Endodermal cell (in vitro differentiated cells): ENCODE measurements at regions not wholly inside any gene's neighbourhood (a gene's known extent, or its start where the extent isn't known, plus 50 kb on each side); places are given as distances from the start of the nearest gene placed in this dataset.

Experiments
- DNase-seq: peaks from one replicate; pipeline ENCODE4 v3.0.0-alpha.2; 2017
- H3K27ac ChIP-seq: 2 replicates; pipeline ENCODE4 v1.5.1; 2013; ENCODE audit warnings: mild to moderate bottlenecking, low read depth, low read length, moderate library complexity
- H3K27me3 ChIP-seq: 2 replicates; pipeline ENCODE4 v1.6.1; 2013; ENCODE audit warnings: mild to moderate bottlenecking, low read length, moderate library complexity; ENCODE audit not compliant: insufficient read depth, control insufficient read depth, poor library complexity, severe bottlenecking
- H3K36me3 ChIP-seq: 2 replicates; pipeline ENCODE4 v1.7.0; 2013; ENCODE audit warnings: mild to moderate bottlenecking, low read length, moderate library complexity; ENCODE audit not compliant: control insufficient read depth, insufficient read depth
- H3K4me1 ChIP-seq: one replicate; pipeline ENCODE4 v1.7.0; 2013; ENCODE audit warnings: low read length; ENCODE audit not compliant: control insufficient read depth, insufficient read depth
- H3K4me3 ChIP-seq: 2 replicates; pipeline ENCODE4 v1.5.1; 2013; ENCODE audit warnings: mild to moderate bottlenecking, low read length, moderate library complexity
- H3K9ac ChIP-seq: 2 replicates; pipeline ENCODE4 v1.6.1; 2013; ENCODE audit warnings: mild to moderate bottlenecking, low read length, moderate library complexity; ENCODE audit not compliant: poor library complexity, severe bottlenecking; ENCODE audit errors: extremely low read depth
- H3K9me3 ChIP-seq: 2 replicates; pipeline ENCODE4 v1.6.1; 2013; ENCODE audit warnings: mild to moderate bottlenecking, low read length, moderate library complexity; ENCODE audit not compliant: control insufficient read depth
- H3K27ac Mint-ChIP-seq: 2 replicates; pipeline ENCODE4 v1.8.0; 2020; ENCODE audit warnings: mixed read lengths
- H3K27me3 Mint-ChIP-seq: 2 replicates; pipeline ENCODE4 v1.8.0; 2021; ENCODE audit warnings: mild to moderate bottlenecking, mixed read lengths; ENCODE audit not compliant: insufficient read depth
- H3K36me3 Mint-ChIP-seq: 2 replicates; pipeline ENCODE4 v1.8.0; 2020; ENCODE audit warnings: low read depth, mixed read lengths
- H3K4me1 Mint-ChIP-seq: 2 replicates; pipeline ENCODE4 v1.8.0; 2020; ENCODE audit warnings: mixed read lengths
- H3K4me3 Mint-ChIP-seq: 2 replicates; pipeline ENCODE4 v1.8.0; 2020; ENCODE audit warnings: mild to moderate bottlenecking, moderate library complexity, mixed read lengths
- H3K9me3 Mint-ChIP-seq: 2 replicates; pipeline ENCODE4 v1.8.0; 2020; ENCODE audit warnings: mild to moderate bottlenecking, mixed read lengths
- CTCF ChIP-seq: fragments of 200-600 bp; sonication (generic); conservative IDR thresholded peaks from 2 replicates; pipeline ENCODE4 v1.5.0; 2021; ENCODE audit warnings: antibody characterized with exemption, mild to moderate bottlenecking
- WGBS, 2 experiments: methylation state at CpG; one replicate each; pipeline versions ENCODE4 v1.1.5 to v1.1.7; 2013; ENCODE audit warnings: missing lambda C conversion rate in 2 of 2, mixed read lengths in 1 of 2; ENCODE audit not compliant: insufficient coverage in 1 of 2, insufficient read length in 1 of 2; 5-methylcytosine and 5-hydroxymethylcytosine counted together

DNA sequence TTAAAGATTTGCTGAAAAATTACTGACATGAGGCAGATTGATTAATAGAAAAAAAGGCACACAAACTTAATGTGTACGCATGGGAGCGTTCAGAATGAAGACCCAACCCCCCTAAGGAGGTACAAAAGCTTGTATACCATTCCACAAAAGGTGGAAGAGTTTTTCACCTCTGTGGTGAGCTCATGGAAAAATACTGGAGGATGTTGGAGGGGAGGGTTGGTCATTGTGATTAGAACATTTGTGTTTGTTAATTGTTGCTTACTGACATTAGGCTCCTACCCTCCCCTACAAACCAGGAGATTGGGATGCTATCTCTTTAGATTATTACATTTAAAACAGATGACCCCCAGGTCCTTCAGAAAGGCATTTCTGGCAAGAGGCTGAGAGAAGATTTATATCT is 1973.3 kb downstream of the OLFM4 start:
- Histone ChIP-seq H3K4me3 (no peak overlapping the region), H3K9ac (no peak overlapping the region), H3K36me3 (no peaks in the 10 kb centered on the region), H3K27me3 (no peaks in the 10 kb centered on the region), H3K27ac (no peak overlapping the region), H3K9me3 (peaks cover 42% of the 10 kb centered on the region), H3K4me1 (peaks cover 21% of the 10 kb centered on the region)
- Mint-ChIP-seq H3K27me3 (no peaks in the 10 kb centered on the region), H3K36me3 (peaks cover 26% of the 10 kb centered on the region), H3K4me1 (peaks cover 20% of the 10 kb centered on the region), H3K9me3 (peaks cover 59% of the 10 kb centered on the region), H3K4me3 (no peak overlapping the region), H3K27ac (no peak overlapping the region)
- 94% methylated on average over 2 of the region's 2 CpGs; no CpG with 5 or more reads in 1 of the 2 experiments for WGBS, 2 experiments
- DNase-seq: no peak
- TF ChIP-seq CTCF: no peak

- H3K27me3 Mint-ChIP-seq: no peaks in the 10 kb centered on the region
- peaks cover 22% of the 10 kb centered on the region for H3K9me3 Mint-ChIP-seq
- H3K4me1 Mint-ChIP-seq: peaks cover 7% of the 10 kb centered on the region
- no peak overlapping the region for H3K4me3 Mint-ChIP-seq
- H3K4me3 ChIP-seq: no peak overlapping the region
- no peak for TF ChIP-seq CTCF
- H3K4me1 ChIP-seq: peaks cover 6% of the 10 kb centered on the region
- H3K9ac ChIP-seq: no peak overlapping the region
- WGBS, 2 experiments: 88 to 96% methylated on average over 1 to 2 of the region's 2 CpGs
- DNase-seq: no peak
- H3K36me3 Mint-ChIP-seq: peaks cover 5% of the 10 kb centered on the region
- H3K27ac ChIP-seq: no peak overlapping the region
- peaks cover 14% of the 10 kb centered on the region for H3K9me3 ChIP-seq
- no peak overlapping the region for H3K27ac Mint-ChIP-seq
- H3K27me3 ChIP-seq: no peaks in the 10 kb centered on the region
- H3K36me3 ChIP-seq: no peaks in the 10 kb centered on the region
Observed at GRCh38 chr13:55007681-55008080, 1979.1 kb downstream of the OLFM4 start.

GRCh38 chr13:55013051-55013450 is 1984.4 kb downstream of the OLFM4 start:
- H3K36me3 Mint-ChIP-seq: no peaks in the 10 kb centered on the region
- WGBS, 2 experiments: 80% methylated on average over 4 of the region's 4 CpGs; no CpG with 5 or more reads in 1 of the 2 experiments
- Histone ChIP-seq H3K9ac (no peak overlapping the region), H3K4me3 (no peak overlapping the region), H3K9me3 (no peaks in the 10 kb centered on the region), H3K27me3 (no peaks in the 10 kb centered on the region), H3K27ac (no peak overlapping the region), H3K4me1 (no peaks in the 10 kb centered on the region), H3K36me3 (no peaks in the 10 kb centered on the region)
- no peak for TF ChIP-seq CTCF
- no peak overlapping the region for H3K4me3 Mint-ChIP-seq
- H3K4me1 Mint-ChIP-seq: peaks cover 13% of the 10 kb centered on the region
- H3K27me3 Mint-ChIP-seq: no peaks in the 10 kb centered on the region
- no peaks in the 10 kb centered on the region for H3K9me3 Mint-ChIP-seq
- peak; percentile 47 for DNase-seq
- peak overlapping the region; percentile 88 for H3K27ac Mint-ChIP-seq
